Colonic mucosa (tissue), 4 donors: ENCODE measurements at regions not wholly inside any gene's neighbourhood (a gene's known extent, or its start where the extent isn't known, plus 50 kb on each side); places are given as distances from the start of the nearest gene placed in this dataset.

ENCODE experiments used
- DNase-seq: peaks from one replicate; pipeline ENCODE4 v3.0.0-alpha.2; 2020
- H3K27ac ChIP-seq: fragments of 200-600 bp; one replicate; pipeline ENCODE4 v1.8.0; 2021
- H3K27me3 ChIP-seq: fragments of 200-600 bp; one replicate; pipeline ENCODE4 v1.8.0; 2021
- H3K36me3 ChIP-seq: fragments of 200-600 bp; one replicate; pipeline ENCODE4 v1.8.0; 2021
- H3K4me1 ChIP-seq: fragments of 200-600 bp; one replicate; pipeline ENCODE4 v1.8.0; 2021; ENCODE audit warnings: mild to moderate bottlenecking
- H3K4me3 ChIP-seq: fragments of 200-600 bp; one replicate; pipeline ENCODE4 v1.8.0; 2021
- H3K9ac ChIP-seq, 2 donors: one replicate each; pipeline ENCODE4 v1.7.0; 2013; ENCODE audit warnings: control low read depth in 2 of 2, low read depth in 2 of 2, low read length in 2 of 2
- H3K9me3 ChIP-seq: fragments of 200-600 bp; one replicate; pipeline ENCODE4 v1.8.0; 2021
- CTCF ChIP-seq: fragments of 200-600 bp; IDR thresholded peaks from one replicate; pipeline ENCODE4 v1.8.0; 2022; ENCODE audit warnings: antibody characterized with exemption, mild to moderate bottlenecking
- intact Hi-C: fragments of 100-400 bp; cut with DNase I; formaldehyde crosslinking; loops from one replicate; pipeline ENCODE4 v1.14.1; 2022
- donor health status: healthy.
- donor health status: DM: no; HTN: no; CAD: no.
- donor health status: DM: no; HTN: no; CAD: no.

- Histone ChIP-seq H3K4me3 (no peak overlapping the region), H3K4me1 (no peaks in the 10 kb centered on the region), H3K36me3 (no peaks in the 10 kb centered on the region), H3K27ac (no peak overlapping the region), H3K27me3 (no peaks in the 10 kb centered on the region), H3K9me3 (no peaks in the 10 kb centered on the region), H3K9ac (no peak overlapping the region)
- TF ChIP-seq CTCF = no peak
- intact Hi-C loops = no loop called here
- DNase-seq = no peak
Observed at GRCh38 chr15:69789648-69790393, 307.9 kb downstream of the TLE3 start.

- intact Hi-C loops = no loop called here
- no peaks in the 10 kb centered on the region for H3K27me3 ChIP-seq
- no peak overlapping the region for H3K4me3 ChIP-seq
- H3K4me1 ChIP-seq = no peaks in the 10 kb centered on the region
- no peak overlapping the region for H3K9ac ChIP-seq
- H3K9me3 ChIP-seq = no peaks in the 10 kb centered on the region
- no peaks in the 10 kb centered on the region for H3K36me3 ChIP-seq
- no peak overlapping the region for H3K27ac ChIP-seq
- DNase-seq = no peak
- no peak for TF ChIP-seq CTCF
Observed at GRCh38 chr15:69790632-69791031, 307.1 kb downstream of the TLE3 start.

GRCh38 chr15:69792823-69793222, 304.9 kb downstream of the TLE3 start:
- H3K27ac ChIP-seq = no peak overlapping the region
- H3K4me1 ChIP-seq = no peaks in the 10 kb centered on the region
- DNase-seq = no peak
- intact Hi-C loops = no loop called here
- no peak overlapping the region for H3K9ac ChIP-seq
- no peaks in the 10 kb centered on the region for H3K36me3 ChIP-seq
- no peaks in the 10 kb centered on the region for H3K9me3 ChIP-seq
- no peak overlapping the region for H3K4me3 ChIP-seq
- H3K27me3 ChIP-seq = no peaks in the 10 kb centered on the region
- TF ChIP-seq CTCF = no peak

GRCh38 chr15:69793431-69793780, 304.3 kb downstream of the TLE3 start:
- H3K9ac ChIP-seq = no peak overlapping the region
- H3K4me1 ChIP-seq = no peaks in the 10 kb centered on the region
- H3K4me3 ChIP-seq = no peak overlapping the region
- no peak overlapping the region for H3K27ac ChIP-seq
- no peaks in the 10 kb centered on the region for H3K27me3 ChIP-seq
- no peaks in the 10 kb centered on the region for H3K9me3 ChIP-seq
- intact Hi-C loops = no loop called here
- no peak for TF ChIP-seq CTCF
- H3K36me3 ChIP-seq = no peaks in the 10 kb centered on the region
- no peak for DNase-seq

GRCh38 chr15:69793781-69794451, 303.8 kb downstream of the TLE3 start:
- Histone ChIP-seq H3K27me3 (no peaks in the 10 kb centered on the region), H3K36me3 (no peaks in the 10 kb centered on the region), H3K9ac (no peak overlapping the region), H3K27ac (no peak overlapping the region), H3K4me3 (no peak overlapping the region), H3K4me1 (no peaks in the 10 kb centered on the region), H3K9me3 (no peaks in the 10 kb centered on the region)
- no peak for DNase-seq
- intact Hi-C loops = no loop called here
- TF ChIP-seq CTCF = no peak
